HUES6 (cell line): ENCODE measurements at regions not wholly inside any gene's neighbourhood (a gene's known extent, or its start where the extent isn't known, plus 50 kb on each side); places are given as distances from the start of the nearest gene placed in this dataset.

Experiments used
- H3K27ac ChIP-seq: 2 replicates; pipeline ENCODE4 v1.7.0; 2013; ENCODE audit warnings: low read depth, mild to moderate bottlenecking, low read length, inconsistent platforms
- H3K27me3 ChIP-seq: 2 replicates; pipeline ENCODE4 v1.6.1; 2013; ENCODE audit warnings: low read length; ENCODE audit not compliant: control insufficient read depth, insufficient read depth
- H3K36me3 ChIP-seq: 2 replicates; pipeline ENCODE4 v1.6.1; 2013; ENCODE audit warnings: low read length; ENCODE audit not compliant: control insufficient read depth, insufficient read depth
- H3K4me1 ChIP-seq: 2 replicates; pipeline ENCODE4 v1.6.1; 2013; ENCODE audit warnings: low read length; ENCODE audit not compliant: control insufficient read depth, insufficient read depth
- H3K4me3 ChIP-seq: 2 replicates; pipeline ENCODE4 v1.5.1; 2013; ENCODE audit warnings: low read depth, low read length
- H3K9ac ChIP-seq: one replicate; pipeline ENCODE4 v1.6.1; 2013; ENCODE audit warnings: mild to moderate bottlenecking, low read length
- H3K9me3 ChIP-seq: 2 replicates; pipeline ENCODE4 v1.6.1; 2013; ENCODE audit warnings: low read depth, low read length; ENCODE audit not compliant: control insufficient read depth, insufficient read depth

GRCh38 chr14:71591231-71591630 lies 341.0 kb upstream of the RGS6 start:
- Histone ChIP-seq H3K36me3 (0 out of 2 replicates have a peak, but pooled peaks cover 2% of the 10 kb centered on the region), H3K9ac (no peak overlapping the region), H3K4me3 (no peak overlapping the region), H3K4me1 (peaks cover 5% of the 10 kb centered on the region), H3K27ac (no peak overlapping the region), H3K27me3 (no peaks in the 10 kb centered on the region), H3K9me3 (no peaks in the 10 kb centered on the region)

GRCh38 chr14:71591929-71592328 lies 340.3 kb upstream of the RGS6 start:
- Histone ChIP-seq H3K9ac (no peak overlapping the region), H3K4me3 (no peak overlapping the region), H3K9me3 (no peaks in the 10 kb centered on the region), H3K27me3 (no peaks in the 10 kb centered on the region), H3K27ac (no peak overlapping the region), H3K4me1 (no peaks in the 10 kb centered on the region), H3K36me3 (0 out of 2 replicates have a peak, but pooled peaks cover 2% of the 10 kb centered on the region)

- Histone ChIP-seq H3K27me3 (no peaks in the 10 kb centered on the region), H3K9me3 (no peaks in the 10 kb centered on the region), H3K36me3 (0 out of 2 replicates have a peak, but pooled peaks cover 2% of the 10 kb centered on the region), H3K4me3 (no peak overlapping the region), H3K9ac (no peak overlapping the region), H3K4me1 (no peaks in the 10 kb centered on the region), H3K27ac (no peak overlapping the region)
Measured at GRCh38 chr14:71592361-71592760, 339.9 kb upstream of the RGS6 start.

- Histone ChIP-seq H3K4me1 (no peaks in the 10 kb centered on the region), H3K27me3 (no peaks in the 10 kb centered on the region), H3K9ac (no peak overlapping the region), H3K9me3 (no peaks in the 10 kb centered on the region), H3K27ac (no peak overlapping the region), H3K4me3 (no peak overlapping the region), H3K36me3 (peaks cover 3% of the 10 kb centered on the region; the same call in 1 of the 2 replicates)
Measured at GRCh38 chr14:71593966-71594365, 338.3 kb upstream of the RGS6 start.

GRCh38 chr14:71594821-71595220 lies 337.4 kb upstream of the RGS6 start:
- H3K27ac ChIP-seq, result no peak overlapping the region
- H3K36me3 ChIP-seq, result peaks cover 3% of the 10 kb centered on the region; the same call in 1 of the 2 replicates
- H3K9me3 ChIP-seq, result no peaks in the 10 kb centered on the region
- H3K27me3 ChIP-seq, result no peaks in the 10 kb centered on the region
- H3K9ac ChIP-seq, result no peak overlapping the region
- H3K4me3 ChIP-seq, result no peak overlapping the region
- no peaks in the 10 kb centered on the region for H3K4me1 ChIP-seq

GRCh38 chr14:71595441-71595840 lies 336.8 kb upstream of the RGS6 start:
- H3K27me3 ChIP-seq, result no peaks in the 10 kb centered on the region
- H3K4me1 ChIP-seq, result no peaks in the 10 kb centered on the region
- no peak overlapping the region for H3K4me3 ChIP-seq
- peaks cover 3% of the 10 kb centered on the region; the same call in 1 of the 2 replicates for H3K36me3 ChIP-seq
- H3K9me3 ChIP-seq, result peaks cover 6% of the 10 kb centered on the region; the same call in 1 of the 2 replicates
- H3K27ac ChIP-seq, result no peak overlapping the region
- H3K9ac ChIP-seq, result no peak overlapping the region

- Histone ChIP-seq H3K4me3 (no peak overlapping the region), H3K9ac (no peak overlapping the region), H3K9me3 (peaks cover 11% of the 10 kb centered on the region; the same call in 1 of the 2 replicates), H3K27ac (no peak overlapping the region), H3K4me1 (no peaks in the 10 kb centered on the region), H3K36me3 (peaks cover 3% of the 10 kb centered on the region; the same call in 1 of the 2 replicates), H3K27me3 (no peaks in the 10 kb centered on the region; the same call in 1 of the 2 replicates)
Measured at GRCh38 chr14:71597287-71597920, 334.8 kb upstream of the RGS6 start.

- Histone ChIP-seq H3K4me1 (no peaks in the 10 kb centered on the region), H3K36me3 (peaks cover 3% of the 10 kb centered on the region; the same call in 1 of the 2 replicates), H3K9me3 (peaks cover 11% of the 10 kb centered on the region; the same call in 1 of the 2 replicates), H3K4me3 (no peak overlapping the region), H3K27ac (no peak overlapping the region), H3K9ac (no peak overlapping the region), H3K27me3 (no peaks in the 10 kb centered on the region; the same call in 1 of the 2 replicates)
Measured at GRCh38 chr14:71597955-71598660, 334.1 kb upstream of the RGS6 start.

- H3K4me1 ChIP-seq, result no peaks in the 10 kb centered on the region
- no peaks in the 10 kb centered on the region; the same call in 1 of the 2 replicates for H3K27me3 ChIP-seq
- no peak overlapping the region for H3K9ac ChIP-seq
- H3K36me3 ChIP-seq, result peaks cover 3% of the 10 kb centered on the region; the same call in 1 of the 2 replicates
- no peak overlapping the region for H3K27ac ChIP-seq
- H3K4me3 ChIP-seq, result no peak overlapping the region
- H3K9me3 ChIP-seq, result peaks cover 11% of the 10 kb centered on the region; the same call in 1 of the 2 replicates
Measured at GRCh38 chr14:71600309-71600708, 331.9 kb upstream of the RGS6 start.

- H3K4me1 ChIP-seq, result peaks cover 3% of the 10 kb centered on the region
Measured at GRCh38 chr14:71602524-71602923, 329.7 kb upstream of the RGS6 start.

GRCh38 chr14:71604231-71604630 lies 328.0 kb upstream of the RGS6 start:
- no peaks in the 10 kb centered on the region for H3K36me3 ChIP-seq
- H3K4me1 ChIP-seq, result peaks cover 7% of the 10 kb centered on the region
- H3K9ac ChIP-seq, result no peak overlapping the region
- H3K27me3 ChIP-seq, result no peaks in the 10 kb centered on the region; the same call in 1 of the 2 replicates
- no peak overlapping the region for H3K4me3 ChIP-seq
- H3K9me3 ChIP-seq, result peaks cover 11% of the 10 kb centered on the region; the same call in 1 of the 2 replicates
- H3K27ac ChIP-seq, result no peak overlapping the region

More at GRCh38 chr14:71602524-71602923, 329.7 kb upstream of the RGS6 start:
- H3K9me3 ChIP-seq, result peaks cover 11% of the 10 kb centered on the region; the same call in 1 of the 2 replicates
- H3K36me3 ChIP-seq, result peaks cover 3% of the 10 kb centered on the region; the same call in 1 of the 2 replicates
- no peak overlapping the region for H3K27ac ChIP-seq
- H3K9ac ChIP-seq, result no peak overlapping the region
- H3K27me3 ChIP-seq, result no peaks in the 10 kb centered on the region; the same call in 1 of the 2 replicates
- no peak overlapping the region for H3K4me3 ChIP-seq
